ENCODE measurements at regions not wholly inside any gene's neighbourhood (a gene's known extent, or its start where the extent isn't known, plus 50 kb on each side); places are given as distances from the start of the nearest gene placed in this dataset.

GRCh38 chr10:131745591-131745990, 155.2 kb upstream of the PPP2R2D start:
- no peak for DNase-seq (ENCODE audit: low read depth in 4 of 4, low spot score in 3 of 4)

DNA sequence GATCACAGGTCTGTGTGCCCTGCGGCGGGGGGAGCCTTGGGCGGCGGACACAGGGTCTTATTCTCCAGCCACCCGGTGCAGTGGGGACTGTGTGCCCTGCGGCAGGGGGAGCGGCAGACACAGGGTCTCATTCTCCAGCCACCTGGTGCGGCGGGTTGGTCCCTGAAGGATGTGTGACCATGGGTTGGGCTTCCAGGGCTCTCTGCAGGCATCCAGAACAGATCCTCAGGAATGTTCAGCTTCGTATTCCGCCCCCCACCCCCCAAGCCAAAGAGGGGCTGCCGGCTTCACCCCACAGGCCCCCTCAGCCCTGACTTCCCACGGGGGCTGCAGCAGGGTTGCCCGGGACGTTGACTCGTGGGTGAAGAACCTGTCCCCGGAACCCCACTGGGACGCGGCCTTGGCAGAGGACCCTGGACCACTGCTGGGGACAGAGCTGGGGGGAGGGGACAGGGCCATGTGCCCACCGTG, 154.5 kb upstream of the PPP2R2D start:
- no peak for DNase-seq (ENCODE audit: low read depth in 4 of 4, low spot score in 3 of 4)

- DNase-seq (ENCODE audit: low read depth in 4 of 4, low spot score in 3 of 4) = no peak
Measured at GRCh38 chr10:131746785-131747184, 154.0 kb upstream of the PPP2R2D start.

- no peak for DNase-seq (ENCODE audit: low read depth in 4 of 4, low spot score in 3 of 4)
Measured at GRCh38 chr10:131747251-131747650, 153.6 kb upstream of the PPP2R2D start.

- no peak for DNase-seq (ENCODE audit: low read depth in 4 of 4, low spot score in 3 of 4)
Measured at GRCh38 chr10:131747791-131748190, 153.0 kb upstream of the PPP2R2D start.

DNA sequence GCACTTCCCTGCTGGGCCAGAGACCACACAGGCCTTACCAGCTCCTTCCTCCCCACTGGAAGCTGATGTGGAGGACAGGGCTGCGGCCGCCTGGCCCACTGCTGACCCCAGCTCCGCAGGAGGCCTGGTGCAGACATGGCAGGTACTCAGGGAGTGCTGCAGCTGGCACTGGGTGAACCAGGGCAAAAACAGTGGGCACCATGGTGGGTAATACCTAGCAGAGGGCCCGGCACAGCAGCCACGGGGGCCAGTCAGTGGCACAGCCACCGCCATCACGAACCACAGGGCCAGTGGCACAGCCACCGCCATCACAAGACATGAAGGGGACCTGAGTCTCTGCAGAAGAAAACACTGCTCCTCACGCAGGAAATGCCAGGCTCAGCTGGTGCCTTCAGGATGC, 152.6 kb upstream of the PPP2R2D start:
- no peak for DNase-seq (ENCODE audit: low read depth in 4 of 4, low spot score in 3 of 4)

GRCh38 chr10:131748831-131749766, 151.7 kb upstream of the PPP2R2D start:
- DNase-seq (ENCODE audit: low read depth in 4 of 4, low spot score in 3 of 4) = no peak

GRCh38 chr10:131749767-131750142, 151.1 kb upstream of the PPP2R2D start:
- DNase-seq (ENCODE audit: low read depth in 4 of 4, low spot score in 3 of 4) = no peak

DNA sequence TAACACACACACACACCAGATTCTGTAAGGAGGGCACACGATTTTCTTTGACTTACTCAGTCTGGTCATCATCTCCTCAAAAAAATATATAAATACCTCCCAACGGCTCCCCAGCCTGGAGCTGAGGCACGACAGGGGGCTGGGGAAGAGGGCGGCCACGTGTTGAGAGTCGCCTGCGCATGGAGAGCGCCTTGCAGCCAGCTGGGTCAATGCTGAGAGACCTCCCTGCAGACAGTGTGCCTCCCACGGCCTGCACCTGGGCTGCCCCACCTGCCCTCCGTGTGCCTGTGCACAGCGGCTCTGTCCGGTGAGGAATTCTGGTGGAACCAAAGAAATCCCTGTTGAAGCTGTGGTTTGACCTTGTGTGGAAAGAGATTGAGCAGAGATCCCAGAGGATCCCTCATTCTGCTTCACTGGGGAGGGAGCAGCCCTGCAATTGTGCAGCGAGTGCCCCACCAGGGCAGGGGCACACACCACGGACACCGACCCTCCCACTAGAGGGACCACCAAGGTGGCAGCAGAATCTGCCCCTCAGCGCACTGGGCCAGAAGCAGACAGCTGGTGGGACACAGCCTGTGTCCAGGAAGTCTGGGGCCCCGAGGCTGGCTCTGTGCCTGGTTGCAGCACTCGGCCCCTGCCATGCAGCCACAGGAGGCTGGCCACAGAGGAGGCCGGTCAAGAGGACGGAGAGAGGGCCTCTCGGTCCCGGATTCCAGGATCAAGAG, 150.5 kb upstream of the PPP2R2D start:
- DNase-seq (ENCODE audit: low read depth in 4 of 4, low spot score in 3 of 4) = no peak

GRCh38 chr10:131750973-131751826, 149.6 kb upstream of the PPP2R2D start:
- no peak for DNase-seq (ENCODE audit: low read depth in 4 of 4, low spot score in 3 of 4)

DNA sequence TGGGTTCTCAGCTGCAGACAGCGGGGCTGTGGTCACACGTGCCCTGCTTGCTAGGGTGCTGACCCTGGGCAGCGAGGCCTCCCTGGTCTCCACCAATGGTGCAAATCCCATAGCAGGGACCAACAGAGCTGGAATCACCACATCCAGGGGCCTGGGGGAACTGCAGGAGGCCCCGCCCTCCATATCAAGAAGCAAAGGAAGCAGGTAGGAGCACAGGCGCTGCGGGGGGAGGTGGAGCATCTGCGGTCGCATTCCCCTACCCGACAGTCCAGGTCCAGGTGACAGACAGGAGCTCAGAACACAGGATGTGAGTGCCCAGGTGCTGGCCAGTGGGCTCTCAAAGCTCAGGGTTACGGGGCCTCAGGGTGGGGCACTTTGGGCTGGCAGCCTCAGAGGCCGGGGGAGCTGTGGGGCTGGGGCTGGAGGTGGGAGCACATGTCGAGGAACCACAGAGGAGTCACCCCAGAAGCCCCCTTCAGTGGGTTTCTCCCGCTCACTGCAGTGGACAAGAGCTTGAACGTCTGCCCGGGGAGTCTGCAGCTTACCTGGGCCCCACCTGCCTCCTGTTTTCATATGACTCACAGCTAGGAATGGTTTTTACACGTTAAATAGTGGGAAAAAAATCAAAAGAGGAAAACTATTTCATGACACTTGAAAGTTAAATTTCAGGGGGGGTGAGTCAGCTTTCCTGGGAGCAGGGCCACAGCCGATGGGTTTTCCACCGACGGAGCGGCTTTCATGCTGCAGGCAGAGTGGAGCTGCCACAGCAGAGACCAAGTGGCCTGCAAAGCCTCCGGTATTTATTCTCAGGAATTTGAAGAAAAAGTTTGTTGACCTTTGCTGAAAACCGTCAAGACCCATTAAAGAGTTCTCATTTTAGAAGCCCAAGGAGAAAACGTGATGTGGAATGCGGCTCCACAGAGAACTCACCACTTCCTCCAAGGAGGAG, 148.7 kb upstream of the PPP2R2D start:
- no peak for DNase-seq (ENCODE audit: low read depth in 4 of 4, low spot score in 3 of 4)

GRCh38 chr10:131753336-131753735, 147.5 kb upstream of the PPP2R2D start:
- DNase-seq (ENCODE audit: low read depth in 4 of 4, low spot score in 3 of 4) = no peak

- no peak for DNase-seq (ENCODE audit: low read depth in 4 of 4, low spot score in 3 of 4)
Measured at GRCh38 chr10:131755200-131755599, 145.6 kb upstream of the PPP2R2D start.

- no peak for DNase-seq (ENCODE audit: low read depth in 4 of 4, low spot score in 3 of 4)
Measured at GRCh38 chr10:131757285-131758058, 143.3 kb upstream of the PPP2R2D start.

DNA sequence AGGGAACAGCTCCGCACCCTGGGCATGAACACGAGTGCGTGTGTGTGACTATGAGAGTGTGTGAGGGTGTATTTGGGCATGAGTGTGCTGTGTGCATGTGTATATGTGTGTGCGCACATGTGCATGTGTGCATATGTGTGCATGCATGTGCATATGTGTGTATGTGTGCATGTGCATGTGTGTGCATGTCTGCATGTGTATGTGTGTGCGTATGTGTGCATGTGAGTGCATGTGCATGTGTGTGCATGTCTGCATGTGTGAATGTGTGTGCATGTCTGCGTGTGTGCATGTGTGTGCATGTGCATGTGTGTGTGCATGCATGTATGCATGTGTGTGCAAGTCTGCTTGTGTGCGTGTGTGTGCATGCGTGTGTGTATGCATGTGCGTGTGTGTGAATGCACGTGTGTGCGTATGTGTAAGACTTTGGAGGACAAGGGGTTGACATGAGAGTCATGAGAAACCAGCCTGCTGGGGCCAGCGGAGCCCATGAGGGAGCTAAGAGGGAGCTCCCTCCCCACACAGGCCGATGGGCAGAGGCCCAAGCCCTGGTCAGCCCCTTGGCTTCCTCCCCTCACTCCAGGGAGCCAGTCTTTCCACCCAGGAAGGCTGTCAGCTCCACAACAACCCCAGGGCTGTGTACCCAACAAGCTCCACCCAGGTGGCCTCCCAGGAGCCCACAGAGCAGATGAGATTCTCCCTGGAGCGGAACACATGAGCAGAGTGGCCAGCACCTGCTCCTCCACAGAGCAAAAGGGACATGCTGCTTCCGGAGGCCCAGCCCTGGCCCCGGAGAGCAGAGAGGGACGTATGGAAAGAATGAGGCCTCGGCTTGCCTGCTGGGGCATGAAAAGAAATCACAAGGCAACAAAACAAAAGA, 142.5 kb upstream of the PPP2R2D start:
- no peak for DNase-seq (ENCODE audit: low read depth in 4 of 4, low spot score in 3 of 4)

GRCh38 chr10:131758939-131759301, 141.9 kb upstream of the PPP2R2D start:
- DNase-seq (ENCODE audit: low read depth in 4 of 4, low spot score in 3 of 4) = no peak

DNA sequence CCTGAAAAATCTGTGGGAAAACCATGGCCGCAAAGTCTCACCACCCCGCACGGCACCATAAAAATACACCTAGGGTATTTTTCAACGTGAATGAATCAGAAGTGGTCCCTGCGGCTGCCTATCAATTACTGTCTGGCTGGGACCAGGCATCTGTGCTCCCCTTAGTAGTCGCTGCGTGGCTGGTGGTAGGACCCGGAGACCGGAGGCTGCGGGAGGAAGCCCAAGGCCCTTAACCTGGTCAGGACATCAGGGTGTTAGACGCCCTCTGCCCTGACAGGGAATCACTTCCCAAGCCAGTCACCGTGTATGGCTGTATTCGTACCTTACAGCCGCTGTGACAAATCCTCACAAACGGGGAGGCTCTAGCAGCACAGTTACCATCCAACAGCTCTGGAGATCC, 141.5 kb upstream of the PPP2R2D start:
- DNase-seq (ENCODE audit: low read depth in 4 of 4, low spot score in 3 of 4) = no peak
